C4-2B (cell line): ENCODE measurements at regions not wholly inside any gene's neighbourhood (a gene's known extent, or its start where the extent isn't known, plus 50 kb on each side); places are given as distances from the start of the nearest gene placed in this dataset.

Source experiments
- H3K27ac ChIP-seq: fragments of 450-650 bp; 2 replicates; pipeline ENCODE4 v1.5.1; 2017
- CTCF ChIP-seq: fragments of 450-650 bp; conservative IDR thresholded peaks from 2 replicates; pipeline ENCODE4 v1.5.1; 2017; ENCODE audit warnings: mild to moderate bottlenecking
- ZFX ChIP-seq: fragments of 450-650 bp; IDR thresholded peaks from 2 replicates; pipeline ENCODE4 v1.6.1; 2017

- no peak overlapping the region for H3K27ac ChIP-seq
- TF ChIP-seq ZFX (no peak), CTCF (no peak)
These were observed 52.2 kb upstream of the HSF2 start for GRCh38 chr6:122347280-122347679.

- no peak overlapping the region for H3K27ac ChIP-seq
- no peak for TF ChIP-seq CTCF
- no peak for TF ChIP-seq ZFX
These were observed 51.7 kb upstream of the HSF2 start for GRCh38 chr6:122347751-122348150.
